ENCODE measurements at regions not wholly inside any gene's neighbourhood (a gene's known extent, or its start where the extent isn't known, plus 50 kb on each side); places are given as distances from the start of the nearest gene placed in this dataset.
A peak's percentile ranks its signal among the peaks of the same experiment; 100 is the strongest.

GRCh38 chr7:132656341-132656740, 80.1 kb upstream of the PLXNA4 start:
- Histone ChIP-seq H3K9me2 (ENCODE audit: insufficient read depth, low read length) (no peaks in the 10 kb centered on the region), H4K20me1 (ENCODE audit: insufficient read depth) (no peaks in the 10 kb centered on the region), H3F3A (ENCODE audit: insufficient read depth, low read length, poor library complexity, severe bottlenecking) (no peaks in the 10 kb centered on the region), H3K79me2 (replicated peaks; ENCODE audit: insufficient read depth, low read length) (no peaks in the 10 kb centered on the region), H3K9me3 (ENCODE audit: low read length) (no peaks in the 10 kb centered on the region), H2AFZ (ENCODE audit: low read depth, low read length) (no peak overlapping the region), H3K27me3 (ENCODE audit: insufficient read depth, low read depth, low read length) (no peaks in the 10 kb centered on the region), H3K4me3 (ENCODE audit: low read length) (no peak overlapping the region), H3K9ac (ENCODE audit: low read length) (no peak overlapping the region), H3K4me2 (ENCODE audit: low read length) (no peak overlapping the region), H3K27ac (ENCODE audit: low read length) (no peak overlapping the region), H3K36me3 (ENCODE audit: insufficient read depth, low read length) (no peaks in the 10 kb centered on the region)
- no peak for TF ChIP-seq REST (IDR thresholded peaks at IDR 0.05; ENCODE audit: borderline replicate concordance)

- no peaks in the 10 kb centered on the region for H3K36me3 ChIP-seq (ENCODE audit: insufficient read depth, low read length)
- H3K9me3 ChIP-seq (ENCODE audit: low read length): no peaks in the 10 kb centered on the region
- H3K27ac ChIP-seq (ENCODE audit: low read length): no peak overlapping the region
- H3K79me2 ChIP-seq (replicated peaks; ENCODE audit: insufficient read depth, low read length): no peaks in the 10 kb centered on the region
- H3K4me2 ChIP-seq (ENCODE audit: low read length): no peak overlapping the region
- H4K20me1 ChIP-seq (ENCODE audit: insufficient read depth): no peaks in the 10 kb centered on the region
- H2AFZ ChIP-seq (ENCODE audit: low read depth, low read length): no peak overlapping the region
- H3F3A ChIP-seq (ENCODE audit: insufficient read depth, low read length, poor library complexity, severe bottlenecking): no peaks in the 10 kb centered on the region
- no peaks in the 10 kb centered on the region for H3K27me3 ChIP-seq (ENCODE audit: insufficient read depth, low read depth, low read length)
- no peak overlapping the region for H3K9ac ChIP-seq (ENCODE audit: low read length)
- H3K9me2 ChIP-seq (ENCODE audit: insufficient read depth, low read length): no peaks in the 10 kb centered on the region
- TF ChIP-seq REST (IDR thresholded peaks at IDR 0.05; ENCODE audit: borderline replicate concordance) (no peak), SMC3 (conservative IDR thresholded peaks at IDR 0.05; ENCODE audit: poor library complexity) (no peak), RAD21 (conservative IDR thresholded peaks at IDR 0.05) (no peak), POLR2AphosphoS5 (IDR thresholded peaks at IDR 0.05) (no peak), EP300 (conservative IDR thresholded peaks at IDR 0.05; ENCODE audit: poor library complexity, severe bottlenecking) (no peak), MXI1 (conservative IDR thresholded peaks at IDR 0.05; ENCODE audit: poor library complexity, severe bottlenecking) (no peak), TAF1 (IDR thresholded peaks at IDR 0.05; ENCODE audit: low read depth) (no peak), EZH2 (IDR thresholded peaks at IDR 0.05; ENCODE audit: borderline replicate concordance, insufficient read depth, low read length, poor library complexity, severe bottlenecking) (no peak), CTCF (IDR thresholded peaks at IDR 0.05; ENCODE audit: poor library complexity, severe bottlenecking) (no peak)
- H3K4me3 ChIP-seq (ENCODE audit: low read length): peak overlapping the region; percentile 13
Observed at GRCh38 chr7:132655131-132655727, 79.0 kb upstream of the PLXNA4 start.

All from neural cell (in vitro differentiated cells).